ENCODE measurements at regions not wholly inside any gene's neighbourhood (a gene's known extent, or its start where the extent isn't known, plus 50 kb on each side); places are given as distances from the start of the nearest gene placed in this dataset.

- no peaks in the 10 kb centered on the region for H3K4me1 ChIP-seq
- TF ChIP-seq NPAS2 (CRISPR knock-in tag; IDR thresholded peaks at IDR 0.05; ENCODE audit: borderline replicate concordance) (no peak), RARB (CRISPR knock-in tag; IDR thresholded peaks at IDR 0.05) (no peak), HOXA7 (CRISPR knock-in tag; IDR thresholded peaks at IDR 0.05) (no peak), BCL3 (IDR thresholded peaks at IDR 0.05) (no peak), KDM5A (IDR thresholded peaks at IDR 0.05) (no peak), RFX5 (IDR thresholded peaks at IDR 0.05) (no peak), RCOR1 (IDR thresholded peaks at IDR 0.05; ENCODE audit: low read depth, low read length) (no peak), POLR2A (IDR thresholded peaks at IDR 0.05; ENCODE audit: low read length) (no peak), NFE2L2 (conservative IDR thresholded peaks at IDR 0.05; ENCODE audit: low read length) (no peak), HEYL (CRISPR knock-in tag; IDR thresholded peaks at IDR 0.05) (no peak), CEBPB (IDR thresholded peaks at IDR 0.05) (no peak), EHF (CRISPR knock-in tag; IDR thresholded peaks at IDR 0.05) (no peak), PHF8 (IDR thresholded peaks at IDR 0.05; ENCODE audit: borderline replicate concordance, low read depth) (no peak), SMC3 (IDR thresholded peaks at IDR 0.05) (no peak), CHD2 (IDR thresholded peaks at IDR 0.05; ENCODE audit: low read length, partially characterized antibody) (no peak), HOXB13 (CRISPR knock-in tag; IDR thresholded peaks at IDR 0.05; ENCODE audit: low read depth) (no peak), EP300 (IDR thresholded peaks at IDR 0.05) (no peak)
- TF ChIP-seq, protein P1, sequence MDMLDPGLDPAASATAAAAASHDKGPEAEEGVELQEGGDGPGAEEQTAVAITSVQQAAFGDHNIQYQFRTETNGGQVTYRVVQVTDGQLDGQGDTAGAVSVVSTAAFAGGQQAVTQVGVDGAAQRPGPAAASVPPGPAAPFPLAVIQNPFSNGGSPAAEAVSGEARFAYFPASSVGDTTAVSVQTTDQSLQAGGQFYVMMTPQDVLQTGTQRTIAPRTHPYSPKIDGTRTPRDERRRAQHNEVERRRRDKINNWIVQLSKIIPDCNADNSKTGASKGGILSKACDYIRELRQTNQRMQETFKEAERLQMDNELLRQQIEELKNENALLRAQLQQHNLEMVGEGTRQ (IDR thresholded peaks at IDR 0.05), result no peak
- WGBS (ENCODE audit: missing lambda C conversion rate), result 3% methylated on average over 4 of the region's 4 CpGs
- ATAC-seq (no peak), DNase-seq (ENCODE audit: low read depth in 1 of 2, low spot score in 1 of 2) (no peak), FAIRE-seq (no peak)
- CTCF ChIA-PET, result no interaction called here
- no peak overlapping the region for H3K4me2 ChIP-seq
- no peak overlapping the region for H3K4me3 ChIP-seq
- no peaks in the 10 kb centered on the region for H3K9me3 ChIP-seq
- H3K27ac ChIP-seq, result no peak overlapping the region
- POLR2A ChIA-PET, result no interaction called here
Observed at GRCh38 chr3:80978216-80978969, 783.1 kb downstream of the GBE1 start.

DNA sequence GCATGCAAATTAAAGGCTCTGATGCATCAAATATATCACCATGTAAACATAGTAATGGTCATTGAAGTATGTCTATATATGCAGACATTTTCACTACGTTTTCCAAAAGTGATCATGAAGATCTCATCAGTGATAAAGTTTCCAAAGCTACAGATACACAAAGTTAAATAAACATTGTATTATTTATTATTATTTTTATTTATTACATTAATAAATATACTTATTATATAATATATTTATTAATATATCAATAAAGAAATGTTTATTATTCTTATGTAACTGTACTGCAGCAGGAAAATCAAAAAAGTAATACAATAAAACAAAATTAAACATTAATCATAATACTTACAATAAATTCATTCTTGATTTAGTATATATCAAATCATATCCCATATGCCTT is 791.2 kb downstream of the GBE1 start:
- H3K4me2 ChIP-seq, result no peak overlapping the region
- DNase-seq (ENCODE audit: low read depth in 1 of 2, low spot score in 1 of 2), result no peak
- H3K4me1 ChIP-seq, result no peaks in the 10 kb centered on the region
- H3K27ac ChIP-seq, result no peak overlapping the region
- POLR2A ChIA-PET, result no interaction called here
- H3K4me3 ChIP-seq, result no peak overlapping the region
- FAIRE-seq, result no peak
- no peak for ATAC-seq
- CTCF ChIA-PET, result no interaction called here
- no peaks in the 10 kb centered on the region for H3K9me3 ChIP-seq
- TF ChIP-seq RAD21 (conservative IDR thresholded peaks at IDR 0.05 in 1 of 2, IDR thresholded peaks at IDR 0.05 in 1 of 2) (no peak), TP53 (CRISPR knock-in tag; IDR thresholded peaks at IDR 0.05) (no peak), JUNB (IDR thresholded peaks at IDR 0.05) (no peak), RFX5 (IDR thresholded peaks at IDR 0.05) (no peak), ESRRA (IDR thresholded peaks at IDR 0.05; ENCODE audit: borderline replicate concordance, low read length) (no peak), CHD4 (IDR thresholded peaks at IDR 0.05; ENCODE audit: borderline replicate concordance) (no peak), ZC3H11A (IDR thresholded peaks at IDR 0.05) (no peak), HOXB13 (CRISPR knock-in tag; IDR thresholded peaks at IDR 0.05; ENCODE audit: low read depth) (no peak), KDM5A (IDR thresholded peaks at IDR 0.05) (no peak), NFE2L2 (conservative IDR thresholded peaks at IDR 0.05; ENCODE audit: low read length) (no peak), RNF2 (IDR thresholded peaks at IDR 0.05; ENCODE audit: borderline replicate concordance, low read depth) (no peak)
- TF ChIP-seq, protein P2, sequence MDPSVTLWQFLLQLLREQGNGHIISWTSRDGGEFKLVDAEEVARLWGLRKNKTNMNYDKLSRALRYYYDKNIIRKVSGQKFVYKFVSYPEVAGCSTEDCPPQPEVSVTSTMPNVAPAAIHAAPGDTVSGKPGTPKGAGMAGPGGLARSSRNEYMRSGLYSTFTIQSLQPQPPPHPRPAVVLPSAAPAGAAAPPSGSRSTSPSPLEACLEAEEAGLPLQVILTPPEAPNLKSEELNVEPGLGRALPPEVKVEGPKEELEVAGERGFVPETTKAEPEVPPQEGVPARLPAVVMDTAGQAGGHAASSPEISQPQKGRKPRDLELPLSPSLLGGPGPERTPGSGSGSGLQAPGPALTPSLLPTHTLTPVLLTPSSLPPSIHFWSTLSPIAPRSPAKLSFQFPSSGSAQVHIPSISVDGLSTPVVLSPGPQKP (IDR thresholded peaks at IDR 0.05; ENCODE audit: low read depth, low read length), result no peak
- TF ChIP-seq, protein P3, sequence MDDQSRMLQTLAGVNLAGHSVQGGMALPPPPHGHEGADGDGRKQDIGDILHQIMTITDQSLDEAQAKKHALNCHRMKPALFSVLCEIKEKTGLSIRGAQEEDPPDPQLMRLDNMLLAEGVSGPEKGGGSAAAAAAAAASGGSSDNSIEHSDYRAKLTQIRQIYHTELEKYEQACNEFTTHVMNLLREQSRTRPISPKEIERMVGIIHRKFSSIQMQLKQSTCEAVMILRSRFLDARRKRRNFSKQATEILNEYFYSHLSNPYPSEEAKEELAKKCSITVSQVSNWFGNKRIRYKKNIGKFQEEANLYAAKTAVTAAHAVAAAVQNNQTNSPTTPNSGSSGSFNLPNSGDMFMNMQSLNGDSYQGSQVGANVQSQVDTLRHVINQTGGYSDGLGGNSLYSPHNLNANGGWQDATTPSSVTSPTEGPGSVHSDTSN (IDR thresholded peaks at IDR 0.05), result no peak
- WGBS (ENCODE audit: missing lambda C conversion rate), result 7% methylated on average over 1 of the region's 1 CpG

Measured in A549 (cell line).